ENCODE measurements at regions not wholly inside any gene's neighbourhood (a gene's known extent, or its start where the extent isn't known, plus 50 kb on each side); places are given as distances from the start of the nearest gene placed in this dataset.

- WGBS (ENCODE audit: missing lambda C conversion rate): 79% methylated on average over 3 of the region's 3 CpGs
- FAIRE-seq (no peak), ATAC-seq (no peak), DNase-seq (ENCODE audit: low read depth in 1 of 2, low spot score in 1 of 2) (no peak)
- Histone ChIP-seq H3K9me3 (no peaks in the 10 kb centered on the region), H3K4me3 (no peak overlapping the region), H3K4me2 (peak overlapping the region; percentile 3; the same call in 1 of the 3 replicates), H3K4me1 (peaks cover 10% of the 10 kb centered on the region; the same call in 2 of the 3 replicates), H3K27ac (no peak overlapping the region)
- TF ChIP-seq RFX5 (IDR thresholded peaks at IDR 0.05): no peak
- peak in 1 of 2 experiments; percentile 15; a peak in 1 of 4 replicates for TF ChIP-seq CEBPB (IDR thresholded peaks at IDR 0.05)
- CTCF ChIA-PET: no interaction called here
- POLR2A ChIA-PET: no interaction called here
Measured at GRCh38 chr4:141435446-141436225, 200.7 kb upstream of the IL15 start.

- Histone ChIP-seq H3K4me1 (peaks cover 10% of the 10 kb centered on the region; the same call in 2 of the 3 replicates), H3K4me2 (no peak overlapping the region), H3K27ac (no peak overlapping the region), H3K9me3 (no peaks in the 10 kb centered on the region), H3K4me3 (no peak overlapping the region)
- ChIA-PET CTCF (no interaction called here), POLR2A (no interaction called here)
- FAIRE-seq (no peak), ATAC-seq (no peak), DNase-seq (ENCODE audit: low read depth in 1 of 2, low spot score in 1 of 2) (no peak)
- WGBS (ENCODE audit: missing lambda C conversion rate): 82% methylated on average over 1 of the region's 1 CpG
- TF ChIP-seq POLR2A (IDR thresholded peaks at IDR 0.05; ENCODE audit: low read length): no peak
- TF ChIP-seq MAFK (IDR thresholded peaks at IDR 0.05; ENCODE audit: partially characterized antibody): peak; percentile 72
- no peak for TF ChIP-seq HEYL (CRISPR knock-in tag; IDR thresholded peaks at IDR 0.05)
- TF ChIP-seq POLR2AphosphoS2 (conservative IDR thresholded peaks at IDR 0.05; ENCODE audit: low read length): no peak
Measured at GRCh38 chr4:141439223-141439622, 197.2 kb upstream of the IL15 start.

GRCh38 chr4:141447761-141448160, 188.6 kb upstream of the IL15 start:
- ATAC-seq (no peak), FAIRE-seq (no peak), DNase-seq (ENCODE audit: low read depth in 1 of 2, low spot score in 1 of 2) (no peak)

More at GRCh38 chr4:141447761-141448160, 188.6 kb upstream of the IL15 start:
- WGBS (ENCODE audit: missing lambda C conversion rate): 58% methylated on average over 1 of the region's 1 CpG
- no peak for TF ChIP-seq MAFK (IDR thresholded peaks at IDR 0.05; ENCODE audit: partially characterized antibody)
- TF ChIP-seq PHF8 (IDR thresholded peaks at IDR 0.05; ENCODE audit: borderline replicate concordance, low read depth): no peak
- no peak for TF ChIP-seq MAZ (IDR thresholded peaks at IDR 0.05; ENCODE audit: borderline replicate concordance, low read depth, low read length)
- TF ChIP-seq REST (IDR thresholded peaks at IDR 0.05): no peak
- no peak for TF ChIP-seq HOXB13 (CRISPR knock-in tag; IDR thresholded peaks at IDR 0.05; ENCODE audit: low read depth)
- no peak for TF ChIP-seq MYC (IDR thresholded peaks at IDR 0.05; ENCODE audit: borderline replicate concordance, low read length)
- TF ChIP-seq FOXS1 (CRISPR knock-in tag; IDR thresholded peaks at IDR 0.05): no peak
- no peak for TF ChIP-seq ZNF302 (CRISPR knock-in tag; IDR thresholded peaks at IDR 0.05)
- TF ChIP-seq BCL3 (IDR thresholded peaks at IDR 0.05): no peak
- no peak for TF ChIP-seq HMGXB4 (CRISPR knock-in tag; IDR thresholded peaks at IDR 0.05; ENCODE audit: borderline replicate concordance)
- TF ChIP-seq TFCP2L1 (CRISPR knock-in tag; IDR thresholded peaks at IDR 0.05): no peak
- no peak for TF ChIP-seq HEYL (CRISPR knock-in tag; IDR thresholded peaks at IDR 0.05)
- TF ChIP-seq CBX8 (IDR thresholded peaks at IDR 0.05): no peak
- TF ChIP-seq FOSL2 (IDR thresholded peaks at IDR 0.05): no peak
- TF ChIP-seq FOSL2 (CRISPR knock-in tag; IDR thresholded peaks at IDR 0.05): no peak
- TF ChIP-seq TP53 (CRISPR knock-in tag; IDR thresholded peaks at IDR 0.05): no peak
- TF ChIP-seq NPAS2 (CRISPR knock-in tag; IDR thresholded peaks at IDR 0.05; ENCODE audit: borderline replicate concordance): no peak
- CTCF ChIA-PET: no interaction called here
- Histone ChIP-seq H3K9me3 (no peaks in the 10 kb centered on the region), H3K4me2 (no peak overlapping the region), H3K4me1 (no peaks in the 10 kb centered on the region), H3K4me3 (no peak overlapping the region), H3K27ac (no peak overlapping the region)
- POLR2A ChIA-PET: no interaction called here
